ENCODE measurements at regions not wholly inside any gene's neighbourhood (a gene's known extent, or its start where the extent isn't known, plus 50 kb on each side); places are given as distances from the start of the nearest gene placed in this dataset.
A peak's percentile ranks its signal among the peaks of the same experiment; 100 is the strongest.

DNA sequence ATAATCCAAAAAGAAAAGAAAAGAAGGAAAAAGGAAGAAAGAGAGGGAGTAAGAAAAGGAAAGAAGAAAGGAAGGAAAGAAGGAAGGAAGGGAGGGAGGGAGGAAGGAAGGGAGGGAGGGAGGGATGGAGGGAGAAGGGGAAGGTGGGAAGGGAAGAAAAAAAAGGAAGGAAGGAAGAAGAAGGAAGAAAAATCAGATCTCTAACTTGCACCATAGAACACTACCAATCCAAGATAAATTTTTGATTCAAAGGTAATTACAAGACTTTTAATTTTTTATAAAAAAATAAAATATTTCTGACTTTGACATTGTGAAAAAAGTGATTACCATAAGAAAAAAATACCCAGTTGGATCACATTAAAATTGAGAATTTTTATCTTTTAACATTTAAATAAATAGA lies 70.5 kb upstream of the NKAIN2 start:
- no peak overlapping the region for H3K27ac ChIP-seq
- intact Hi-C loops (cut with DNase I; ENCODE audit: low total_unique reads) (no loop called here), in situ Hi-C loops (cut with MboI; ENCODE audit: low pct_ligation_motif_present in 1 of 4, low pct_unique_long_range_greater_than_20kb in 1 of 4, low sequenced_read_pairs in 3 of 4) (no loop called here)
- no peaks in the 10 kb centered on the region for H3K27me3 ChIP-seq
- H3K36me3 ChIP-seq = no peaks in the 10 kb centered on the region
- H3K9me3 ChIP-seq = no peaks in the 10 kb centered on the region
- no peaks in the 10 kb centered on the region for H3K4me1 ChIP-seq
- TF ChIP-seq EP300 (IDR thresholded peaks at IDR 0.05; ENCODE audit: low read depth) (no peak), POLR2A (IDR thresholded peaks at IDR 0.05) (no peak)
- DNase-seq = no peak
- H3K4me3 ChIP-seq = no peak overlapping the region

DNA sequence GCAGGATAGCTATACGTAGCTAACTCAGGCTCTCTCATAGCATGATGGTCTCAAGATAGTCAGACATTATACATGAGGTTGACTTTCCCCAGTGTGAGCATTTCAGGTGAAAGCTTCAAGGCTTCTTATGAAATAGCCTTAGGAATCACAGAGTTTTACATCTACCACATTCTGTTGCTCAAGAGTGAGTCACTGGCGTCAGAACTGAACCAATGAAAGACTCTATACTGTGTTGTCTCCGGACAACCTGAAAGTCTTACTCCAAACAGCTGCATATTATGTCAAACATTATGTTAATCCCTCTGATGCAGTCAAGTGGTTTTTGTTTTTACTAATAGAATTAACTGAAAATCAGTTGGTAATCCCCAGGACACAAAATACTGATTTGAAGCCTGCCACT lies 79.8 kb upstream of the TRDN start:
- Histone ChIP-seq H3K4me1 (no peaks in the 10 kb centered on the region), H3K4me3 (no peak overlapping the region), H3K9me3 (no peaks in the 10 kb centered on the region), H3K27ac (no peak overlapping the region), H3K27me3 (no peaks in the 10 kb centered on the region), H3K36me3 (no peaks in the 10 kb centered on the region)
- intact Hi-C loops (cut with DNase I; ENCODE audit: low total_unique reads) (no loop called here), in situ Hi-C loops (cut with MboI; ENCODE audit: low pct_ligation_motif_present in 1 of 4, low pct_unique_long_range_greater_than_20kb in 1 of 4, low sequenced_read_pairs in 3 of 4) (loop anchor here in 3 of 4 donors (10.0 to 25.0 kb wide), 2 partner anchors 302 to 304 kb away; no protein-coding TSS in a partner anchor)
- WGBS, 2 donors (ENCODE audit: low coverage in 1 of 2) = 67 to 68% methylated on average over 1 to 3 of the region's 3 CpGs
- no peak for DNase-seq
- TF ChIP-seq POLR2AphosphoS5 (IDR thresholded peaks at IDR 0.05) = no peak
- TF ChIP-seq POLR2A (IDR thresholded peaks at IDR 0.05) = no peak
- TF ChIP-seq, protein P1, sequence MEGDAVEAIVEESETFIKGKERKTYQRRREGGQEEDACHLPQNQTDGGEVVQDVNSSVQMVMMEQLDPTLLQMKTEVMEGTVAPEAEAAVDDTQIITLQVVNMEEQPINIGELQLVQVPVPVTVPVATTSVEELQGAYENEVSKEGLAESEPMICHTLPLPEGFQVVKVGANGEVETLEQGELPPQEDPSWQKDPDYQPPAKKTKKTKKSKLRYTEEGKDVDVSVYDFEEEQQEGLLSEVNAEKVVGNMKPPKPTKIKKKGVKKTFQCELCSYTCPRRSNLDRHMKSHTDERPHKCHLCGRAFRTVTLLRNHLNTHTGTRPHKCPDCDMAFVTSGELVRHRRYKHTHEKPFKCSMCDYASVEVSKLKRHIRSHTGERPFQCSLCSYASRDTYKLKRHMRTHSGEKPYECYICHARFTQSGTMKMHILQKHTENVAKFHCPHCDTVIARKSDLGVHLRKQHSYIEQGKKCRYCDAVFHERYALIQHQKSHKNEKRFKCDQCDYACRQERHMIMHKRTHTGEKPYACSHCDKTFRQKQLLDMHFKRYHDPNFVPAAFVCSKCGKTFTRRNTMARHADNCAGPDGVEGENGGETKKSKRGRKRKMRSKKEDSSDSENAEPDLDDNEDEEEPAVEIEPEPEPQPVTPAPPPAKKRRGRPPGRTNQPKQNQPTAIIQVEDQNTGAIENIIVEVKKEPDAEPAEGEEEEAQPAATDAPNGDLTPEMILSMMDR (IDR thresholded peaks at IDR 0.05) = no peak
- no peak for TF ChIP-seq EP300 (IDR thresholded peaks at IDR 0.05; ENCODE audit: low read depth)

DNA sequence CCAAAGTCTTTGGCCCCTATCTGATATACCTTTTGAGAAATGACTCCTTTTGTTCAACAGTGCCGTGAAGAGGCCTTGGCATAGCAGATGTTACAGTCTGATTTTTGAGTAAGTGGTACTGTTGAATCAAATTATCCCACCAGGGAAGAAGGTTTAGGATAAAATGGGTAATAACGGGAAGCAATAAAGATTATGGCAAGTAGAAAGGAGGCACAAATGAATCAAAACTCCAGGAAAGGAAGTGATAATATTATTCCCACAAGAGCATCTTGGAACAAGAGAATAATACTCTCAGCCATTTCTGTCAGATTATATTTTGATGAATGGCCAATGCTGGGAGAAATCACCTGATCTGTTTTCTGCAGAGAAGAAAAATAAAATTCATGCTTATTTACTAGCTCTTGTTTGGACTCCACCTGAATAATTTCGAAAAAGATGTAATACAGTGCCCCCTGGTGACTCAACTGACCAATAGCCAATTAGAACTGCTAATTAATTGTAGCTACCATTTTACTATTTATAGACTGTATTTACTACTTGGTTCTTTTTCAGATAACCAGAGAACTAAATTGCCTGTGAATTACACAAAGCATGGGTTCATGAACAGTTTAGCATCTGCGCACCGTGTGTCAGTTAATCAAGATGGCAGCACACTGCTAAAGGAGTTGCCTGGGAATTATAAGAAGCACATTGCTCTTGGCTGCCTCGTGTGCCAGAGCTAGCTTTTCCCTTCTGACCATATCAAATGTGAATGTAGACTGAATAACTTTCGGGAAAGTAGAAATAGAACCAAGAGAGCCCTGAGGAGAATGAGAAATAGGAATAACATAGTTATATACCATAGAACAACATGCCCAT lies 78.5 kb upstream of the TRDN start:
- Histone ChIP-seq H3K27ac (no peak overlapping the region), H3K27me3 (no peaks in the 10 kb centered on the region), H3K36me3 (no peaks in the 10 kb centered on the region), H3K9me3 (no peaks in the 10 kb centered on the region), H3K4me1 (no peaks in the 10 kb centered on the region), H3K4me3 (no peak overlapping the region)
- TF ChIP-seq POLR2A (IDR thresholded peaks at IDR 0.05) (no peak), EP300 (IDR thresholded peaks at IDR 0.05; ENCODE audit: low read depth) (no peak), POLR2AphosphoS5 (IDR thresholded peaks at IDR 0.05) (no peak)
- TF ChIP-seq, protein P1 (IDR thresholded peaks at IDR 0.05) = peak in 4 of 5 experiments; percentile 15 to 40 (median 19)
- in situ Hi-C loops (cut with MboI; ENCODE audit: low pct_ligation_motif_present in 1 of 4, low pct_unique_long_range_greater_than_20kb in 1 of 4, low sequenced_read_pairs in 3 of 4) (loop anchor here in 3 of 4 donors (10.0 to 25.0 kb wide), 2 partner anchors 300 to 303 kb away; no protein-coding TSS in a partner anchor), intact Hi-C loops (cut with DNase I; ENCODE audit: low total_unique reads) (no loop called here)
- 54 to 63% methylated on average over 7 of the region's 7 CpGs for WGBS, 2 donors (ENCODE audit: low coverage in 1 of 2)
- no peak for DNase-seq

DNA sequence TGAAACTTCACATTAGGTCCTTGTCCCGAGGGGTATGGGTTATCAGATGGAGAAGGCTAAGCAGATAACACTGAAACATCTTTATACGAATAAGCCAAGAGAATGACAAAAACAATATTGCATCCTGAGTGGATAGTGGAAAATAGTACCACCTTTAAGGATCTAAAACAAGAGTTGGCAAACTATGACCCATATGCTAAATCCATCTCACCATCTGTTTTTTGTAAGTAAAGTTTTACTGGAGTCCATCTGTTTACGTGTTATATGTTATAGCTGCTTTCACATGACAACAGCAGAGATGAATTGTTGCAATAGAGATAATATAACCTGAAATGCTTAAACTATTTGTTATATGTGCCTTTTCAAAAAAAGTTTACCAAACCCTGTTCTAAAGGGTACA lies 76.1 kb upstream of the TRDN start:
- intact Hi-C loops (cut with DNase I; ENCODE audit: low total_unique reads) (no loop called here), in situ Hi-C loops (cut with MboI; ENCODE audit: low pct_ligation_motif_present in 1 of 4, low pct_unique_long_range_greater_than_20kb in 1 of 4, low sequenced_read_pairs in 3 of 4) (loop anchor here in 3 of 4 donors (10.0 to 25.0 kb wide), 2 partner anchors 298 to 301 kb away; no protein-coding TSS in a partner anchor)
- Histone ChIP-seq H3K4me1 (no peaks in the 10 kb centered on the region), H3K27ac (no peak overlapping the region), H3K36me3 (no peaks in the 10 kb centered on the region), H3K27me3 (no peaks in the 10 kb centered on the region), H3K4me3 (no peak overlapping the region), H3K9me3 (no peaks in the 10 kb centered on the region)
- no peak for DNase-seq
- 69 to 79% methylated on average over 3 of the region's 3 CpGs for WGBS, 2 donors (ENCODE audit: low coverage in 1 of 2)
- no peak for TF ChIP-seq POLR2AphosphoS5 (IDR thresholded peaks at IDR 0.05)
- no peak for TF ChIP-seq POLR2A (IDR thresholded peaks at IDR 0.05)
- TF ChIP-seq, protein P1 (IDR thresholded peaks at IDR 0.05) = no peak
- TF ChIP-seq EP300 (IDR thresholded peaks at IDR 0.05; ENCODE audit: low read depth) = no peak

Data from transverse colon (tissue), 4 donors.